ENCODE measurements at regions not wholly inside any gene's neighbourhood (a gene's known extent, or its start where the extent isn't known, plus 50 kb on each side); places are given as distances from the start of the nearest gene placed in this dataset.

DNA sequence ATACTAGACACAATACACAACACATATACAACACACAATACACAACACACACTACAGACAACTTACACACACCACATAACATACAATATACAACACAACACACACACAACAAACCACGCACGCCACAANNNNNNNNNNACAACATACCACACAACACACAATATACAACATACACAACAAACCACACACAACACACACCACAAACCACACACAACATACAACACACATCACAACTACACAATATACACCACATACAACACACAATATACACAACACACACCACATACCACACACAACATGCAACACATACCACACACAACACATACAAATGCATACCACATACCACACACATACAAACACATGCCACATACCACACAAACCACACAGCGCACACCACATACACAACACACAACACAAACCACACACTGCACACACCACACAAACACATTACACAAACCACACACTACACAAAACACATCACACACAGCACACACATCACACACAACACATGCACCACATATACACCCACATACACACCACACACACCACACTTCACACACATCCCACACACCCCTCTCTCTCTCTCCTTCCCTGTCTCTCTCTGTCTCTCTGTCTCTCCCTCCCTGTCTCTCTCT, 108.3 kb downstream of the ETS2 start:
- Histone ChIP-seq H3K27me3 (ENCODE audit: insufficient read depth, low read length) (no peaks in the 10 kb centered on the region), H2BK20ac (ENCODE audit: low read depth, low read length, poor library complexity, severe bottlenecking) (no peak overlapping the region), H3K56ac (ENCODE audit: insufficient read length, low read depth, low read length) (no peak overlapping the region), H3K79me2 (ENCODE audit: insufficient read depth, low read length) (no peaks in the 10 kb centered on the region), H3K18ac (ENCODE audit: insufficient read length, low read depth, low read length) (no peak overlapping the region), H2AK5ac (ENCODE audit: insufficient read length, low read length) (no peak overlapping the region), H3K9ac (ENCODE audit: extremely low read depth, insufficient read length, low read length) (no peak overlapping the region), H3K4me1 (ENCODE audit: insufficient read depth, low read length) (peaks cover 5% of the 10 kb centered on the region; the same call in 1 of the 2 replicates), H3K23ac (ENCODE audit: insufficient read length, low read depth, low read length) (no peak overlapping the region), H4K91ac (ENCODE audit: insufficient read length, low read depth, low read length) (no peak overlapping the region), H4K5ac (ENCODE audit: insufficient read length, low read depth, low read length) (no peak overlapping the region), H3K14ac (ENCODE audit: insufficient read depth, low read length) (no peak overlapping the region), H3K79me1 (ENCODE audit: insufficient read depth, low read depth, low read length, poor library complexity, severe bottlenecking) (no peaks in the 10 kb centered on the region), H4K20me1 (ENCODE audit: control insufficient read depth, insufficient read depth, insufficient read length) (no peaks in the 10 kb centered on the region), H3K4ac (ENCODE audit: low read depth, low read length) (no peak overlapping the region), H2AFZ (ENCODE audit: low read length) (no peak overlapping the region), H3K4me2 (ENCODE audit: insufficient read depth, insufficient read length, low read length) (peak overlapping the region; percentile 72), H3K9me3 (ENCODE audit: control insufficient read depth, low read depth, low read length) (no peaks in the 10 kb centered on the region), H2BK12ac (ENCODE audit: insufficient read length, low read depth, low read length) (no peak overlapping the region), H2BK15ac (ENCODE audit: low read depth, low read length) (no peak overlapping the region), H3K23me2 (ENCODE audit: insufficient read length, low read depth, low read length, poor library complexity, severe bottlenecking) (peaks cover 8% of the 10 kb centered on the region), H2BK5ac (ENCODE audit: insufficient read length, low read length) (no peak overlapping the region), H2BK120ac (ENCODE audit: low read depth, low read length, poor library complexity, severe bottlenecking) (no peak overlapping the region), H3K27ac (ENCODE audit: insufficient read length, low read depth, low read length) (no peak overlapping the region), H4K8ac (replicated peaks; ENCODE audit: insufficient read length, low read depth, low read length) (no peak overlapping the region), H3T11ph (ENCODE audit: low read length) (no peak overlapping the region)
- H3K27ac Mint-ChIP-seq: no peak overlapping the region
- no peak for DNase-seq
- H3K9me3 Mint-ChIP-seq: no peaks in the 10 kb centered on the region
- no peak overlapping the region for H3K4me3 Mint-ChIP-seq
- H3K4me1 Mint-ChIP-seq: peaks cover 35 to 50% of the 10 kb centered on the region in 2 experiments
- TF ChIP-seq, protein P1, sequence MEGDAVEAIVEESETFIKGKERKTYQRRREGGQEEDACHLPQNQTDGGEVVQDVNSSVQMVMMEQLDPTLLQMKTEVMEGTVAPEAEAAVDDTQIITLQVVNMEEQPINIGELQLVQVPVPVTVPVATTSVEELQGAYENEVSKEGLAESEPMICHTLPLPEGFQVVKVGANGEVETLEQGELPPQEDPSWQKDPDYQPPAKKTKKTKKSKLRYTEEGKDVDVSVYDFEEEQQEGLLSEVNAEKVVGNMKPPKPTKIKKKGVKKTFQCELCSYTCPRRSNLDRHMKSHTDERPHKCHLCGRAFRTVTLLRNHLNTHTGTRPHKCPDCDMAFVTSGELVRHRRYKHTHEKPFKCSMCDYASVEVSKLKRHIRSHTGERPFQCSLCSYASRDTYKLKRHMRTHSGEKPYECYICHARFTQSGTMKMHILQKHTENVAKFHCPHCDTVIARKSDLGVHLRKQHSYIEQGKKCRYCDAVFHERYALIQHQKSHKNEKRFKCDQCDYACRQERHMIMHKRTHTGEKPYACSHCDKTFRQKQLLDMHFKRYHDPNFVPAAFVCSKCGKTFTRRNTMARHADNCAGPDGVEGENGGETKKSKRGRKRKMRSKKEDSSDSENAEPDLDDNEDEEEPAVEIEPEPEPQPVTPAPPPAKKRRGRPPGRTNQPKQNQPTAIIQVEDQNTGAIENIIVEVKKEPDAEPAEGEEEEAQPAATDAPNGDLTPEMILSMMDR (conservative IDR thresholded peaks at IDR 0.05): no peak
- no peaks in the 10 kb centered on the region; a peak in 1 of 7 replicates for H3K36me3 Mint-ChIP-seq (ENCODE audit: insufficient read depth in 1 of 3, low read depth in 3 of 3)
- 100% methylated on average over 1 of the region's 3 CpGs for WGBS (ENCODE audit: extremely low coverage, insufficient read length, low lambda C conversion rate)
- peaks cover 24% of the 10 kb centered on the region for H3K27me3 Mint-ChIP-seq (ENCODE audit: low read depth)
